ENCODE measurements at regions not wholly inside any gene's neighbourhood (a gene's known extent, or its start where the extent isn't known, plus 50 kb on each side); places are given as distances from the start of the nearest gene placed in this dataset.

- Histone ChIP-seq H3K79me2 (ENCODE audit: insufficient read depth, low read length) (no peaks in the 10 kb centered on the region), H3K9me3 (ENCODE audit: control insufficient read depth in 1 of 2, insufficient read depth in 1 of 2, low read depth in 1 of 2, low read length in 2 of 2) (peaks cover under 1 to 9% of the 10 kb centered on the region in 2 experiments; a peak in 2 of 4 replicates), H3K4me3 (replicated peaks in 1 of 2; ENCODE audit: low read depth in 1 of 2, low read length in 2 of 2) (no peak overlapping the region), H3K4me2 (ENCODE audit: low read length) (no peak overlapping the region), H3K9ac (ENCODE audit: low read length) (no peak overlapping the region), H2AFZ (ENCODE audit: low read depth, low read length, poor library complexity, severe bottlenecking) (no peak overlapping the region), H3K27ac (ENCODE audit: low read depth, low read length) (no peak overlapping the region), H3K36me3 (ENCODE audit: control insufficient read depth in 1 of 2, insufficient read depth in 2 of 2, low read length in 2 of 2) (no peaks in the 10 kb centered on the region), H3K4me1 (ENCODE audit: control insufficient read depth in 1 of 2, insufficient read depth in 2 of 2, low read length in 2 of 2) (no peaks in the 10 kb centered on the region), H4K20me1 (ENCODE audit: insufficient read depth) (no peaks in the 10 kb centered on the region), H3K9me2 (ENCODE audit: insufficient read depth) (no peaks in the 10 kb centered on the region), H3K27me3 (ENCODE audit: insufficient read depth, low read length) (no peaks in the 10 kb centered on the region)
- POLR2A ChIA-PET, result no interaction called here
- ATAC-seq, result no peak
- TF ChIP-seq ZNF274 (IDR thresholded peaks at IDR 0.05; ENCODE audit: low read depth, low read length), result no peak
- no peak for TF ChIP-seq EZH2phosphoT487 (IDR thresholded peaks at IDR 0.05; ENCODE audit: borderline replicate concordance)
- no peak for TF ChIP-seq ATF3 (IDR thresholded peaks at IDR 0.05)
- no peak for TF ChIP-seq REST (IDR thresholded peaks at IDR 0.05; ENCODE audit: low read depth)
- TF ChIP-seq POLR2AphosphoS5 (IDR thresholded peaks at IDR 0.05; ENCODE audit: low read depth, low read length), result no peak
- CTCF ChIA-PET, result no interaction called here
- intact Hi-C loops (cut with micrococcal nuclease), result no loop called here
- RAD21 ChIA-PET (ENCODE audit: low non-redundant PET in 1 of 2, low total read pairs in 2 of 2, uncharacterized antibody in 2 of 2, unreplicated experiment in 2 of 2), result no interaction called here
- no peak for DNase-seq (ENCODE audit: low read depth, low spot score)
- no TSS peak for BruUV-seq (replicated peaks)
These were observed 485.8 kb upstream of the POU3F3 start for GRCh38 chr2:104368089-104368488.
